Kidney (tissue), 13 donors: ENCODE measurements at regions not wholly inside any gene's neighbourhood (a gene's known extent, or its start where the extent isn't known, plus 50 kb on each side); places are given as distances from the start of the nearest gene placed in this dataset.

Experiments
- DNase-seq, 5 donors: peaks; one replicate each; pipeline ENCODE4 v3.0.0-alpha.2; 2013 to 2020
- FAIRE-seq: peaks from 2 replicates; lab custom pipeline; 2012; peaks lifted over from hg19 to GRCh38; lab: Jason Lieb, UNC
- H3K27ac ChIP-seq, 2 donors: one replicate each; pipeline ENCODE4 v1.7.0; 2013; ENCODE audit warnings: low read depth in 2 of 2, low read length in 2 of 2, inconsistent platforms in 1 of 2
- H3K27me3 ChIP-seq: one replicate; pipeline ENCODE4 v1.7.1; 2013; ENCODE audit warnings: low read length, inconsistent platforms; ENCODE audit not compliant: control insufficient read depth, insufficient read depth
- H3K36me3 ChIP-seq, 3 donors: one replicate each; pipeline versions ENCODE4 v1.7.0 to v1.7.1; 2013; ENCODE audit warnings: low read length in 3 of 3, control low read depth in 1 of 3, inconsistent platforms in 1 of 3; ENCODE audit not compliant: insufficient read depth in 3 of 3, control insufficient read depth in 2 of 3
- H3K4me1 ChIP-seq, 3 donors: one replicate each; pipeline versions ENCODE4 v1.7.0 to v1.7.1; 2013; ENCODE audit warnings: low read length in 3 of 3, inconsistent platforms in 1 of 3, low read depth in 1 of 3; ENCODE audit not compliant: control insufficient read depth in 2 of 3, insufficient read depth in 2 of 3
- H3K4me3 ChIP-seq, 3 donors: one replicate each; pipeline versions ENCODE4 v1.7.0 to v1.8.1; 2013; ENCODE audit warnings: low read length in 3 of 3, control low read depth in 1 of 3, inconsistent platforms in 1 of 3
- H3K9ac ChIP-seq, 3 donors: one replicate each; pipeline versions ENCODE4 v1.7.0 to v1.7.1; 2013; ENCODE audit warnings: low read length in 3 of 3, control low read depth in 1 of 3, inconsistent platforms in 1 of 3
- H3K9me3 ChIP-seq, 3 donors: one replicate each; pipeline versions ENCODE4 v1.7.0 to v1.7.1; 2013; ENCODE audit warnings: low read length in 3 of 3, control low read depth in 1 of 3, inconsistent platforms in 1 of 3; ENCODE audit not compliant: control insufficient read depth in 2 of 3, insufficient read depth in 1 of 3
- intact Hi-C: fragments of 100-400 bp; cut with DNase I; formaldehyde crosslinking; loops from one replicate; pipeline ENCODE4 v1.11.1; 2022
- TF ChIP-seq, protein P1 (sequence below): IDR thresholded peaks from 3 replicates; pipeline ENCODE4 v1.5.1; 2012; ENCODE audit warnings: mild to moderate bottlenecking, moderate library complexity, borderline replicate concordance; ENCODE audit not compliant: insufficient read depth; ENCODE audit errors: extremely low read depth
- donor health status: control.
- donor health status: control.
- donor health status: control.
- donor health status: control.
- donor health status: control.
- donor health status: DM: yes; HTN: yes; CAD: no.
- donor health status: Normal renal cell carcinoma (clear cell type).

DNA sequence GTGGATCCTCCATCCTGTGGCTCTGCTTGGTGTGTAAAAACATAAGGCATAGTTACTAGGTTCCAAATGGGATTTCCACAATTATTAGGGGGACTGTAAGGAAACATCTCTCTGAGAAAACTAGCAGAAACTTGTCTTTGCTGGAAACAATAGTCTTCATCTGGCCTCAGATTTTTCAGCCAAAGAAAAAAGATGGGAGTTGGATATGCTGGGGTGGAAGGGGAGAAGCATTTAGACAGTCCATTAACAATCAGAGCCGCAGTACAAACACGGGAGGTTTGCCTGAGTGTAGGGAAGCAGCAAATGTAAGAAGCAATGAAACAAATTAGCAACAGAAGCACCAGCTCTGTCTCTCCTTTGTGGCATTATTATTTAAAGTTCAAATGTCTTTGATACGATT lies 402.7 kb upstream of the ZNF608 start:
- Histone ChIP-seq H3K27me3 (no peaks in the 10 kb centered on the region), H3K9ac (no peak overlapping the region), H3K36me3 (no peaks in the 10 kb centered on the region), H3K4me3 (no peak overlapping the region), H3K9me3 (no peaks in the 10 kb centered on the region), H3K27ac (no peak overlapping the region), H3K4me1 (peaks cover 0 to 5% (median 0%) of the 10 kb centered on the region in 3 donors)
- FAIRE-seq (no peak), DNase-seq (no peak)
- intact Hi-C loops: no loop called here
- TF ChIP-seq, protein P1, sequence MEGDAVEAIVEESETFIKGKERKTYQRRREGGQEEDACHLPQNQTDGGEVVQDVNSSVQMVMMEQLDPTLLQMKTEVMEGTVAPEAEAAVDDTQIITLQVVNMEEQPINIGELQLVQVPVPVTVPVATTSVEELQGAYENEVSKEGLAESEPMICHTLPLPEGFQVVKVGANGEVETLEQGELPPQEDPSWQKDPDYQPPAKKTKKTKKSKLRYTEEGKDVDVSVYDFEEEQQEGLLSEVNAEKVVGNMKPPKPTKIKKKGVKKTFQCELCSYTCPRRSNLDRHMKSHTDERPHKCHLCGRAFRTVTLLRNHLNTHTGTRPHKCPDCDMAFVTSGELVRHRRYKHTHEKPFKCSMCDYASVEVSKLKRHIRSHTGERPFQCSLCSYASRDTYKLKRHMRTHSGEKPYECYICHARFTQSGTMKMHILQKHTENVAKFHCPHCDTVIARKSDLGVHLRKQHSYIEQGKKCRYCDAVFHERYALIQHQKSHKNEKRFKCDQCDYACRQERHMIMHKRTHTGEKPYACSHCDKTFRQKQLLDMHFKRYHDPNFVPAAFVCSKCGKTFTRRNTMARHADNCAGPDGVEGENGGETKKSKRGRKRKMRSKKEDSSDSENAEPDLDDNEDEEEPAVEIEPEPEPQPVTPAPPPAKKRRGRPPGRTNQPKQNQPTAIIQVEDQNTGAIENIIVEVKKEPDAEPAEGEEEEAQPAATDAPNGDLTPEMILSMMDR: no peak

DNA sequence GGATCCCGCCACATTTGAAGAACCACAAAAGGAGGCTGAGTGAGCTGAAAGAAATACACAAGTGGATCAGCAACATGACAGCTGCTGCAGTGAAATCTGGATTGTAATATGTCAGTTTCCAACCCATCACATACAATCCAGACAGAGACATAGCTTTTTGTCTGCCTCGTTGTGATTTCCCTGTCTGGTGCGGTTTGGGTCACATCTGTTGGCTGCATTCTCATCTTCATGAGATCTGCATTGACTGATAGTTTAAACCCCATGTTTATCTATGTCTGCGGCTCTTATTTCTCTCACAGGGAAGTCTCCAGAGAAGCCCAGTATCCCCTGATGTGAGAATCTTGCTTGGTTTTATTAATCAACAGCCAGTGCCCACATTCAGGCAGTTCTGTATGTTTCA lies 403.1 kb upstream of the ZNF608 start:
- no peaks in the 10 kb centered on the region for H3K36me3 ChIP-seq
- H3K27me3 ChIP-seq: no peaks in the 10 kb centered on the region
- no peak overlapping the region for H3K9ac ChIP-seq
- TF ChIP-seq, protein P1: no peak
- no peak overlapping the region for H3K27ac ChIP-seq
- H3K9me3 ChIP-seq: no peaks in the 10 kb centered on the region
- H3K4me3 ChIP-seq: no peak overlapping the region
- no peak for FAIRE-seq
- no peak for DNase-seq
- peaks cover 0 to 5% (median 0%) of the 10 kb centered on the region in 3 donors for H3K4me1 ChIP-seq
- intact Hi-C loops: no loop called here

DNA sequence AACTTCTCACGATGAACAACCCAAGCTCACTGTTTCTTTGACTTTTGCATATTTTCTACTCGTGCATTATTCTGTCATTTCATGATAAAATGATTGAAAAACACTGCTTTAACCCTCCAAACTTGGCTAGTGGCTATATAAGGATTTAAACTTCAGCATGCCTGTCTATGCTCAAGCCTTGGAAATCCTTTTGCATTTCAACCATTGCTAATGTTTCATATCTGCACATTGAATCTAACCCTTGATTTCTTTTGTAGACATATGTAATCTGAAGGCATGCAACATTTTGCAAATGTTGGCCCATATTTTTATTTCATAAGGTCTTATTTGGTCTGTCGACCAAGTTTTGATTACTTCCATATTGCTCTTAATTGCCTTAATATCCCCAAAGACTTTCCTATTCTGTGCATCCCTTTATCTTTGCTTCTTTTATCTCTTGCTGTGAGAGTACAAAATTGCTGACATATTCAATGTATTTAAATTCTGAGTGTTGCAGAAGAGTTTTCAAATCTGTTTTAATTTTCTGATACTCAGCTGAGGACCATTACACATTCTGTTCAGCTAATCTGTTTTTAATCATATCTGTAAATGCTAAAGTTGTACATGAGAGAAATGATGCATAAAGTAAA lies 403.7 kb upstream of the ZNF608 start:
- FAIRE-seq (no peak), DNase-seq (no peak)
- intact Hi-C loops: no loop called here
- Histone ChIP-seq H3K4me3 (no peak overlapping the region), H3K27me3 (no peaks in the 10 kb centered on the region), H3K9ac (no peak overlapping the region), H3K9me3 (no peaks in the 10 kb centered on the region), H3K4me1 (peaks cover 0 to 5% (median 0%) of the 10 kb centered on the region in 3 donors), H3K27ac (no peak overlapping the region), H3K36me3 (no peaks in the 10 kb centered on the region)
- TF ChIP-seq, protein P1: no peak
